Right kidney (tissue), 1 donor: ENCODE measurements at regions not wholly inside any gene's neighbourhood (a gene's known extent, or its start where the extent isn't known, plus 50 kb on each side); places are given as distances from the start of the nearest gene placed in this dataset.

Source experiments
- DNase-seq: peaks from one replicate; pipeline ENCODE4 v3.0.0-alpha.2; 2016

- no peak for DNase-seq
These were observed 242.7 kb upstream of the ARRDC4 start for GRCh38 chr15:97717806-97718205.

GRCh38 chr15:97718509-97718908, 242.0 kb upstream of the ARRDC4 start:
- DNase-seq: no peak

GRCh38 chr15:97728791-97729190, 231.7 kb upstream of the ARRDC4 start:
- peak; percentile 54 for DNase-seq

GRCh38 chr15:97729270-97729669, 231.2 kb upstream of the ARRDC4 start:
- DNase-seq: no peak

- DNase-seq: no peak
These were observed 230.2 kb upstream of the ARRDC4 start for GRCh38 chr15:97730315-97730714.

GRCh38 chr15:97731859-97732258, 228.6 kb upstream of the ARRDC4 start:
- no peak for DNase-seq

- no peak for DNase-seq
These were observed 227.1 kb upstream of the ARRDC4 start for GRCh38 chr15:97733373-97733772.

GRCh38 chr15:97736748-97737147, 223.8 kb upstream of the ARRDC4 start:
- DNase-seq: no peak

GRCh38 chr15:97745481-97746071, 214.9 kb upstream of the ARRDC4 start:
- DNase-seq: no peak

- no peak for DNase-seq
These were observed 213.2 kb upstream of the ARRDC4 start for GRCh38 chr15:97747342-97747741.

GRCh38 chr15:97748576-97748975, 211.9 kb upstream of the ARRDC4 start:
- DNase-seq: no peak

- DNase-seq: no peak
These were observed 210.4 kb upstream of the ARRDC4 start for GRCh38 chr15:97750060-97750459.

- no peak for DNase-seq
These were observed 204.8 kb upstream of the ARRDC4 start for GRCh38 chr15:97755726-97756125.

GRCh38 chr15:97759363-97759762, 201.1 kb upstream of the ARRDC4 start:
- DNase-seq: no peak

- DNase-seq: no peak
These were observed 199.4 kb upstream of the ARRDC4 start for GRCh38 chr15:97761110-97761509.

GRCh38 chr15:97783240-97783639, 177.3 kb upstream of the ARRDC4 start:
- no peak for DNase-seq

- DNase-seq: no peak
These were observed 173.8 kb upstream of the ARRDC4 start for GRCh38 chr15:97786741-97787140.

- no peak for DNase-seq
These were observed 170.3 kb upstream of the ARRDC4 start for GRCh38 chr15:97790180-97790579.

GRCh38 chr15:97791824-97792792, 168.4 kb upstream of the ARRDC4 start:
- DNase-seq: peak; percentile 35

GRCh38 chr15:97804950-97805349, 155.6 kb upstream of the ARRDC4 start:
- no peak for DNase-seq

GRCh38 chr15:97806766-97807165, 153.7 kb upstream of the ARRDC4 start:
- no peak for DNase-seq

- DNase-seq: peak; percentile 38
These were observed 144.7 kb upstream of the ARRDC4 start for GRCh38 chr15:97815835-97816234.

- DNase-seq: peak; percentile 16
These were observed 143.1 kb upstream of the ARRDC4 start for GRCh38 chr15:97817276-97817890.
